H9 (cell line): ENCODE measurements at regions not wholly inside any gene's neighbourhood (a gene's known extent, or its start where the extent isn't known, plus 50 kb on each side); places are given as distances from the start of the nearest gene placed in this dataset.

Experiments
- DNase-seq: peaks from one replicate; pipeline ENCODE4 v3.0.0-alpha.2; 2017
- H2AFZ ChIP-seq: one replicate; pipeline ENCODE4 v1.6.1; 2013; ENCODE audit warnings: mild to moderate bottlenecking, low read length, control low read depth, moderate library complexity
- H2AK5ac ChIP-seq: 2 replicates; pipeline ENCODE4 v1.6.1; 2013; ENCODE audit warnings: low read length, control low read depth, mixed read lengths; ENCODE audit not compliant: insufficient read length
- H2BK120ac ChIP-seq: one replicate; pipeline ENCODE4 v1.6.1; 2013; ENCODE audit warnings: low read depth, mild to moderate bottlenecking, low read length, control low read depth, inconsistent platforms; ENCODE audit not compliant: poor library complexity, severe bottlenecking
- H2BK12ac ChIP-seq: 2 replicates; pipeline ENCODE4 v1.6.1; 2013; ENCODE audit warnings: low read length, control low read depth, mixed read lengths, low read depth; ENCODE audit not compliant: insufficient read length
- H2BK15ac ChIP-seq: 2 replicates; pipeline ENCODE4 v1.6.1; 2013; ENCODE audit warnings: low read depth, low read length, control low read depth
- H2BK20ac ChIP-seq: one replicate; pipeline ENCODE4 v1.6.1; 2013; ENCODE audit warnings: low read depth, mild to moderate bottlenecking, low read length, control low read depth, inconsistent platforms; ENCODE audit not compliant: poor library complexity, severe bottlenecking
- H2BK5ac ChIP-seq: 2 replicates; pipeline ENCODE4 v1.6.1; 2013; ENCODE audit warnings: low read length, control low read depth, mixed read lengths; ENCODE audit not compliant: insufficient read length
- H3K14ac ChIP-seq: 2 replicates; pipeline ENCODE4 v1.6.1; 2013; ENCODE audit warnings: low read length, control low read depth; ENCODE audit not compliant: insufficient read depth
- H3K18ac ChIP-seq: 2 replicates; pipeline ENCODE4 v1.6.1; 2013; ENCODE audit warnings: low read depth, mild to moderate bottlenecking, mixed read lengths, low read length, control low read depth; ENCODE audit not compliant: insufficient read length
- H3K23ac ChIP-seq: 2 replicates; pipeline ENCODE4 v1.6.1; 2013; ENCODE audit warnings: low read length, control low read depth, mixed read lengths, low read depth; ENCODE audit not compliant: insufficient read length
- H3K23me2 ChIP-seq: 2 replicates; pipeline ENCODE4 v1.6.1; 2013; ENCODE audit warnings: low read depth, mild to moderate bottlenecking, mixed read lengths, low read length, control low read depth; ENCODE audit not compliant: insufficient read length, poor library complexity, severe bottlenecking
- H3K27ac ChIP-seq: 2 replicates; pipeline ENCODE4 v1.5.1; 2013; ENCODE audit warnings: low read length, control low read depth, mixed read lengths, low read depth; ENCODE audit not compliant: insufficient read length
- H3K27me3 ChIP-seq: 2 replicates; pipeline ENCODE4 v1.6.1; 2013; ENCODE audit warnings: low read length, control low read depth, inconsistent platforms; ENCODE audit not compliant: insufficient read depth
- H3K4ac ChIP-seq: 2 replicates; pipeline ENCODE4 v1.6.1; 2013; ENCODE audit warnings: low read depth, mild to moderate bottlenecking, control low read depth, inconsistent platforms, low read length, moderate library complexity
- H3K4me1 ChIP-seq: 2 replicates; pipeline ENCODE4 v1.6.1; 2013; ENCODE audit warnings: low read length, control low read depth, inconsistent platforms; ENCODE audit not compliant: insufficient read depth
- H3K4me2 ChIP-seq: 2 replicates; pipeline ENCODE4 v1.6.1; 2013; ENCODE audit warnings: low read length, control low read depth, mixed read lengths; ENCODE audit not compliant: insufficient read length, insufficient read depth
- H3K56ac ChIP-seq: 2 replicates; pipeline ENCODE4 v1.6.1; 2013; ENCODE audit warnings: low read depth, mild to moderate bottlenecking, mixed read lengths, low read length, control low read depth; ENCODE audit not compliant: insufficient read length
- H3K79me1 ChIP-seq: 2 replicates; pipeline ENCODE4 v1.6.1; 2013; ENCODE audit warnings: low read depth, mild to moderate bottlenecking, moderate library complexity, low read length, control low read depth, inconsistent platforms; ENCODE audit not compliant: insufficient read depth, poor library complexity, severe bottlenecking
- H3K79me2 ChIP-seq: 2 replicates; pipeline ENCODE4 v1.6.1; 2013; ENCODE audit warnings: low read length, control low read depth, inconsistent platforms; ENCODE audit not compliant: insufficient read depth
- H3K9ac ChIP-seq: 2 replicates; pipeline ENCODE4 v1.6.1; 2013; ENCODE audit warnings: low read length, control low read depth, mixed read lengths; ENCODE audit not compliant: insufficient read length; ENCODE audit errors: extremely low read depth
- H3K9me3 ChIP-seq: one replicate; pipeline ENCODE4 v1.6.1; 2013; ENCODE audit warnings: low read depth, low read length, inconsistent platforms; ENCODE audit not compliant: control insufficient read depth
- H3T11ph ChIP-seq: one replicate; pipeline ENCODE4 v1.6.1; 2013; ENCODE audit warnings: mild to moderate bottlenecking, low read length, control low read depth, inconsistent platforms
- H4K20me1 ChIP-seq: one replicate; pipeline ENCODE4 v1.6.1; 2013; ENCODE audit not compliant: control insufficient read depth, insufficient read length, insufficient read depth
- H4K5ac ChIP-seq: 2 replicates; pipeline ENCODE4 v1.6.1; 2013; ENCODE audit warnings: low read depth, mild to moderate bottlenecking, mixed read lengths, low read length, control low read depth; ENCODE audit not compliant: insufficient read length
- H4K8ac ChIP-seq: replicated peaks from 2 replicates; pipeline ENCODE4 v1.6.1; 2013; ENCODE audit warnings: low read length, control low read depth, mixed read lengths, low read depth; ENCODE audit not compliant: insufficient read length
- H4K91ac ChIP-seq: 2 replicates; pipeline ENCODE4 v1.6.1; 2013; ENCODE audit warnings: low read depth, mild to moderate bottlenecking, moderate library complexity, mixed read lengths, low read length, control low read depth; ENCODE audit not compliant: insufficient read length
- H3K27ac Mint-ChIP-seq, 3 experiments: 2 replicates in 2 of 3; 3 replicates in 1 of 3; pipeline ENCODE4 v1.8.0; 2020 to 2021; ENCODE audit warnings: mixed read lengths in 3 of 3, mild to moderate bottlenecking in 1 of 3, moderate library complexity in 1 of 3
- H3K27me3 Mint-ChIP-seq: 2 replicates; pipeline ENCODE4 v1.8.0; 2021; ENCODE audit warnings: low read depth, mild to moderate bottlenecking, moderate library complexity, mixed read lengths
- H3K36me3 Mint-ChIP-seq, 3 experiments: 2 replicates in 2 of 3; 3 replicates in 1 of 3; pipeline ENCODE4 v1.8.0; 2020 to 2021; ENCODE audit warnings: low read depth in 3 of 3, mixed read lengths in 3 of 3; ENCODE audit not compliant: insufficient read depth in 1 of 3
- H3K4me1 Mint-ChIP-seq, 2 experiments: 2 replicates each; pipeline ENCODE4 v1.8.0; 2020; ENCODE audit warnings: mixed read lengths in 2 of 2
- H3K4me3 Mint-ChIP-seq, 2 experiments: 2 replicates in 1 of 2; 3 replicates in 1 of 2; pipeline ENCODE4 v1.8.0; 2020 to 2021; ENCODE audit warnings: mild to moderate bottlenecking in 2 of 2, mixed read lengths in 2 of 2, moderate library complexity in 1 of 2
- H3K9me3 Mint-ChIP-seq, 2 experiments: 2 replicates in 1 of 2; 3 replicates in 1 of 2; pipeline ENCODE4 v1.8.0; 2020; ENCODE audit warnings: mild to moderate bottlenecking in 2 of 2, mixed read lengths in 2 of 2, moderate library complexity in 1 of 2
- CTCF ChIP-seq: fragments of 200-600 bp; sonication (generic); conservative IDR thresholded peaks from 3 replicates; pipeline ENCODE4 v1.8.0; 2021; ENCODE audit warnings: antibody characterized with exemption, mild to moderate bottlenecking
- WGBS: extraction: QIAGEN DNeasy Blood & Tissue Kit; methylation state at CpG from one replicate; pipeline ENCODE4 v1.1.7; 2013; ENCODE audit warnings: missing lambda C conversion rate, low lambda C conversion rate, mixed read lengths; ENCODE audit not compliant: insufficient read length; ENCODE audit errors: extremely low coverage; 5-methylcytosine and 5-hydroxymethylcytosine counted together

GRCh38 chr6:1031720-1032119 lies 280.2 kb upstream of the FOXQ1 start:
- H3T11ph ChIP-seq, result no peak overlapping the region
- Mint-ChIP-seq H3K36me3 (peaks cover 0 to 7% (median 4%) of the 10 kb centered on the region in 3 experiments; a peak in 2 of 7 replicates), H3K4me1 (peaks cover 19 to 24% of the 10 kb centered on the region in 2 experiments), H3K9me3 (peaks cover 6 to 13% of the 10 kb centered on the region in 2 experiments; a peak in 4 of 5 replicates), H3K4me3 (no peak overlapping the region), H3K27ac (no peak overlapping the region), H3K27me3 (peaks cover 24% of the 10 kb centered on the region)
- H2BK20ac ChIP-seq, result no peak overlapping the region
- H3K79me2 ChIP-seq, result no peaks in the 10 kb centered on the region
- peaks cover 2% of the 10 kb centered on the region; the same call in 1 of the 2 replicates for H3K4me1 ChIP-seq
- H3K18ac ChIP-seq, result no peak overlapping the region
- WGBS, result no CpG with 5 or more reads among the region's 2 CpGs
- no peak overlapping the region for H3K4ac ChIP-seq
- no peak for DNase-seq
- no peak overlapping the region for H4K5ac ChIP-seq
- H3K14ac ChIP-seq, result no peak overlapping the region
- H3K23ac ChIP-seq, result no peak overlapping the region
- no peaks in the 10 kb centered on the region for H3K79me1 ChIP-seq
- no peak overlapping the region for H3K4me2 ChIP-seq
- H3K27me3 ChIP-seq, result no peaks in the 10 kb centered on the region
- no peak overlapping the region for H2BK5ac ChIP-seq
- no peak overlapping the region for H3K9ac ChIP-seq
- H2BK120ac ChIP-seq, result no peak overlapping the region
- no peak for TF ChIP-seq CTCF
- H3K27ac ChIP-seq, result no peak overlapping the region
- H4K91ac ChIP-seq, result no peak overlapping the region
- no peak overlapping the region for H2AK5ac ChIP-seq
- no peaks in the 10 kb centered on the region for H3K23me2 ChIP-seq
- H4K20me1 ChIP-seq, result no peaks in the 10 kb centered on the region
- H3K56ac ChIP-seq, result no peak overlapping the region
- H2AFZ ChIP-seq, result no peak overlapping the region
- no peak overlapping the region for H2BK12ac ChIP-seq
- no peaks in the 10 kb centered on the region for H3K9me3 ChIP-seq
- no peak overlapping the region for H2BK15ac ChIP-seq
- H4K8ac ChIP-seq, result no peak overlapping the region
